ENCODE measurements at regions not wholly inside any gene's neighbourhood (a gene's known extent, or its start where the extent isn't known, plus 50 kb on each side); places are given as distances from the start of the nearest gene placed in this dataset.

- no peaks in the 10 kb centered on the region for H3K9me3 ChIP-seq (ENCODE audit: control insufficient read depth, insufficient read depth, low read depth, low read length)
Measured at GRCh38 chr18:77550625-77551024, 301.0 kb downstream of the GALR1 start.

GRCh38 chr18:77551055-77551454 is 301.4 kb downstream of the GALR1 start:
- H3K9me3 ChIP-seq (ENCODE audit: control insufficient read depth, insufficient read depth, low read depth, low read length): no peaks in the 10 kb centered on the region
- H3K9ac ChIP-seq (ENCODE audit: insufficient read depth, low read length): no peak overlapping the region
- no peak overlapping the region for H3K27ac ChIP-seq (ENCODE audit: insufficient read depth, low read length)
- no peak overlapping the region for H3K4me2 ChIP-seq (ENCODE audit: extremely low read depth, insufficient read depth, low read length)
- no peak overlapping the region for H3K4me3 ChIP-seq (replicated peaks in 1 of 4; ENCODE audit: control extremely low read depth in 1 of 4, insufficient read depth in 1 of 4, low read depth in 3 of 4, low read length in 4 of 4)
- TF ChIP-seq EZH2 (IDR thresholded peaks at IDR 0.05; ENCODE audit: low read length, missing control alignments): no peak
- no peaks in the 10 kb centered on the region for H3K36me3 ChIP-seq (ENCODE audit: control insufficient read depth, insufficient read depth, low read length)
- H3K4me1 ChIP-seq (ENCODE audit: control insufficient read depth, extremely low read depth, insufficient read depth, low read length): no peaks in the 10 kb centered on the region
- H4K20me1 ChIP-seq (ENCODE audit: control insufficient read depth, extremely low read depth, insufficient read depth, low read length): no peaks in the 10 kb centered on the region
- H3K27me3 ChIP-seq (ENCODE audit: control insufficient read depth, insufficient read depth, low read length): no peaks in the 10 kb centered on the region
- no peak for DNase-seq (ENCODE audit: low read depth in 2 of 2)
- H2AFZ ChIP-seq (ENCODE audit: low read length): no peak overlapping the region
- no peaks in the 10 kb centered on the region for H3K79me2 ChIP-seq (ENCODE audit: control insufficient read depth, insufficient read depth, low read length)

More at GRCh38 chr18:77550625-77551024, 301.0 kb downstream of the GALR1 start:
- no peaks in the 10 kb centered on the region for H3K27me3 ChIP-seq (ENCODE audit: control insufficient read depth, insufficient read depth, low read length)
- no peak overlapping the region for H2AFZ ChIP-seq (ENCODE audit: low read length)
- TF ChIP-seq EZH2 (IDR thresholded peaks at IDR 0.05; ENCODE audit: low read length, missing control alignments) (no peak), CTCF (conservative IDR thresholded peaks at IDR 0.05 in 1 of 2, IDR thresholded peaks at IDR 0.05 in 1 of 2; ENCODE audit: low read depth in 1 of 2, low read length in 2 of 2) (no peak)
- no peak overlapping the region for H3K27ac ChIP-seq (ENCODE audit: insufficient read depth, low read length)
- no peaks in the 10 kb centered on the region for H3K79me2 ChIP-seq (ENCODE audit: control insufficient read depth, insufficient read depth, low read length)
- no peak overlapping the region for H3K4me3 ChIP-seq (replicated peaks in 1 of 4; ENCODE audit: control extremely low read depth in 1 of 4, insufficient read depth in 1 of 4, low read depth in 3 of 4, low read length in 4 of 4)
- H4K20me1 ChIP-seq (ENCODE audit: control insufficient read depth, extremely low read depth, insufficient read depth, low read length): no peaks in the 10 kb centered on the region
- H3K36me3 ChIP-seq (ENCODE audit: control insufficient read depth, insufficient read depth, low read length): no peaks in the 10 kb centered on the region
- no peaks in the 10 kb centered on the region for H3K4me1 ChIP-seq (ENCODE audit: control insufficient read depth, extremely low read depth, insufficient read depth, low read length)
- no peak for DNase-seq (ENCODE audit: low read depth in 2 of 2)
- H3K9ac ChIP-seq (ENCODE audit: insufficient read depth, low read length): no peak overlapping the region
- H3K4me2 ChIP-seq (ENCODE audit: extremely low read depth, insufficient read depth, low read length): no peak overlapping the region

- DNase-seq (ENCODE audit: low read depth in 2 of 2): no peak
- Histone ChIP-seq H2AFZ (ENCODE audit: low read length) (no peak overlapping the region), H4K20me1 (ENCODE audit: control insufficient read depth, extremely low read depth, insufficient read depth, low read length) (no peaks in the 10 kb centered on the region), H3K4me3 (replicated peaks in 1 of 4; ENCODE audit: control extremely low read depth in 1 of 4, insufficient read depth in 1 of 4, low read depth in 3 of 4, low read length in 4 of 4) (no peak overlapping the region), H3K36me3 (ENCODE audit: control insufficient read depth, insufficient read depth, low read length) (no peaks in the 10 kb centered on the region), H3K4me1 (ENCODE audit: control insufficient read depth, extremely low read depth, insufficient read depth, low read length) (no peaks in the 10 kb centered on the region), H3K27me3 (ENCODE audit: control insufficient read depth, insufficient read depth, low read length) (no peaks in the 10 kb centered on the region), H3K27ac (ENCODE audit: insufficient read depth, low read length) (no peak overlapping the region), H3K4me2 (ENCODE audit: extremely low read depth, insufficient read depth, low read length) (no peak overlapping the region), H3K9ac (ENCODE audit: insufficient read depth, low read length) (no peak overlapping the region), H3K9me3 (ENCODE audit: control insufficient read depth, insufficient read depth, low read depth, low read length) (no peaks in the 10 kb centered on the region), H3K79me2 (ENCODE audit: control insufficient read depth, insufficient read depth, low read length) (no peaks in the 10 kb centered on the region)
- TF ChIP-seq CTCF (conservative IDR thresholded peaks at IDR 0.05 in 1 of 2, IDR thresholded peaks at IDR 0.05 in 1 of 2; ENCODE audit: low read depth in 1 of 2, low read length in 2 of 2) (no peak), EZH2 (IDR thresholded peaks at IDR 0.05; ENCODE audit: low read length, missing control alignments) (no peak)
Measured at GRCh38 chr18:77552945-77553344, 303.3 kb downstream of the GALR1 start.

All from fibroblast of lung (primary cell).